KMS-11 (cell line): ENCODE measurements at regions not wholly inside any gene's neighbourhood (a gene's known extent, or its start where the extent isn't known, plus 50 kb on each side); places are given as distances from the start of the nearest gene placed in this dataset.

ENCODE experiments used
- H2AFZ ChIP-seq: fragments of 200-600 bp; sonication (generic); 2 replicates; pipeline ENCODE4 v1.6.1; 2016; ENCODE audit warnings: antibody characterized with exemption, mixed run types, low read depth
- H3K27ac ChIP-seq: fragments of 200-600 bp; sonication (generic); 2 replicates; pipeline ENCODE4 v1.6.1; 2016; ENCODE audit warnings: mild to moderate bottlenecking, mixed run types
- H3K27me3 ChIP-seq: fragments of 200-600 bp; sonication (generic); 2 replicates; pipeline ENCODE4 v1.6.1; 2017; ENCODE audit warnings: mild to moderate bottlenecking, low read depth, mixed run types, moderate library complexity; ENCODE audit not compliant: insufficient read depth
- H3K36me3 ChIP-seq: fragments of 200-600 bp; sonication (generic); 2 replicates; pipeline ENCODE4 v1.6.1; 2017; ENCODE audit warnings: mild to moderate bottlenecking, mixed run types; ENCODE audit not compliant: insufficient read depth
- H3K4me1 ChIP-seq: fragments of 200-600 bp; sonication (generic); 2 replicates; pipeline ENCODE4 v1.6.1; 2016; ENCODE audit warnings: mild to moderate bottlenecking, low read depth, mixed run types; ENCODE audit not compliant: poor library complexity, severe bottlenecking
- H3K4me2 ChIP-seq: fragments of 200-600 bp; sonication (generic); 2 replicates; pipeline ENCODE4 v1.7.0; 2016; ENCODE audit warnings: mild to moderate bottlenecking, mixed run types
- H3K4me3 ChIP-seq: fragments of 200-600 bp; sonication (generic); IDR thresholded peaks from 2 replicates; pipeline ENCODE4 v1.6.1; 2017; ENCODE audit warnings: low read depth, low read length, mixed read lengths; ENCODE audit not compliant: insufficient read depth
- H3K79me2 ChIP-seq: fragments of 200-600 bp; sonication (generic); 2 replicates; pipeline ENCODE4 v1.6.1; 2016; ENCODE audit warnings: low read depth, mixed run types; ENCODE audit not compliant: insufficient read depth
- H3K9ac ChIP-seq: fragments of 200-600 bp; sonication (generic); 2 replicates; pipeline ENCODE4 v1.6.1; 2016; ENCODE audit warnings: mild to moderate bottlenecking, mixed run types
- H4K20me1 ChIP-seq: fragments of 200-600 bp; sonication (generic); 2 replicates; pipeline ENCODE4 v1.6.1; 2016; ENCODE audit warnings: mild to moderate bottlenecking, mixed run types; ENCODE audit not compliant: insufficient read depth
- CTCF ChIP-seq: fragments of 200-600 bp; sonication (generic); conservative IDR thresholded peaks from 2 replicates; pipeline ENCODE4 v1.6.1; 2017; ENCODE audit warnings: low read depth, mild to moderate bottlenecking, antibody characterized with exemption, low read length, moderate library complexity, mixed read lengths

- no peak overlapping the region for H3K9ac ChIP-seq
- H4K20me1 ChIP-seq: no peaks in the 10 kb centered on the region
- no peak for TF ChIP-seq CTCF
- no peak overlapping the region for H3K27ac ChIP-seq
- H3K4me3 ChIP-seq: no peak overlapping the region
- H3K4me2 ChIP-seq: no peak overlapping the region
- no peaks in the 10 kb centered on the region for H3K79me2 ChIP-seq
- H3K4me1 ChIP-seq: no peaks in the 10 kb centered on the region
- H2AFZ ChIP-seq: no peak overlapping the region
- H3K27me3 ChIP-seq: no peaks in the 10 kb centered on the region
- no peaks in the 10 kb centered on the region for H3K36me3 ChIP-seq
Observed at GRCh38 chr13:27014406-27015359, 156.9 kb downstream of the USP12 start.

- Histone ChIP-seq H3K27ac (no peak overlapping the region), H2AFZ (no peak overlapping the region), H3K36me3 (no peaks in the 10 kb centered on the region), H3K9ac (no peak overlapping the region), H3K4me2 (no peak overlapping the region), H3K27me3 (no peaks in the 10 kb centered on the region), H3K4me3 (no peak overlapping the region), H4K20me1 (no peaks in the 10 kb centered on the region), H3K79me2 (no peaks in the 10 kb centered on the region), H3K4me1 (no peaks in the 10 kb centered on the region)
- no peak for TF ChIP-seq CTCF
Observed at GRCh38 chr13:27012482-27013197, 159.0 kb downstream of the USP12 start.

- Histone ChIP-seq H3K4me2 (no peak overlapping the region), H3K27me3 (no peaks in the 10 kb centered on the region), H3K4me1 (no peaks in the 10 kb centered on the region), H3K4me3 (no peak overlapping the region), H2AFZ (no peak overlapping the region), H3K36me3 (no peaks in the 10 kb centered on the region), H3K9ac (no peak overlapping the region), H3K27ac (no peak overlapping the region), H3K79me2 (no peaks in the 10 kb centered on the region), H4K20me1 (no peaks in the 10 kb centered on the region)
- no peak for TF ChIP-seq CTCF
Observed at GRCh38 chr13:27011661-27012060, 159.9 kb downstream of the USP12 start.

GRCh38 chr13:27008733-27009132 lies 162.9 kb downstream of the USP12 start:
- H3K27ac ChIP-seq: no peak overlapping the region
- H3K4me1 ChIP-seq: no peaks in the 10 kb centered on the region
- H2AFZ ChIP-seq: no peak overlapping the region
- H3K36me3 ChIP-seq: no peaks in the 10 kb centered on the region
- H3K4me3 ChIP-seq: no peak overlapping the region
- H4K20me1 ChIP-seq: no peaks in the 10 kb centered on the region
- H3K9ac ChIP-seq: no peak overlapping the region
- TF ChIP-seq CTCF: no peak
- no peaks in the 10 kb centered on the region for H3K79me2 ChIP-seq
- no peak overlapping the region for H3K4me2 ChIP-seq
- H3K27me3 ChIP-seq: no peaks in the 10 kb centered on the region
